Activated effector memory CD4-positive, alpha-beta T cell treated with anti-CD3 and anti-CD28 coated beads, Interleukin-2, amount 50 U/mL, for 16 hours (primary cell): ENCODE measurements at regions not wholly inside any gene's neighbourhood (a gene's known extent, or its start where the extent isn't known, plus 50 kb on each side); places are given as distances from the start of the nearest gene placed in this dataset.

Experiments used
- DNase-seq: peaks from one replicate; pipeline ENCODE4 v3.0.0-alpha.2; 2020

DNA sequence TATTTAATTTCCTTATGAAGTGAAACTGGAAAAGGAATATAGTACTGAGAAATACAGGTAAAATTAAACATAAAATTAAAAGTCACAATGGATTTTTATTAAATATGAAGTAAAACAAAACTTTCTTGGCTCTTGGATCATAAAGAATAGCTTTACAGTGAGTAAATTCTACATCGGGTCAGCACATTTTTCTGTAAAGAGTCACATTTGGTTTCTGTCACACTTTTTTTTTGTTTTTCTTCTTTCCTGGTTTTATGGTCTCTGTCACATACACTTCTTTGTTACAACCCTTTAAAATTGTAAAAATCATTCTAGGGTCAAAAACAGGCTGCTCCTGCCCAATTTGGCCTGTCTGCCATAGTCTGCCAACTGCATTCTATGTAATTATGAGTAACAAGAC lies 254.4 kb upstream of the POU3F2 start:
- DNase-seq, result no peak

DNA sequence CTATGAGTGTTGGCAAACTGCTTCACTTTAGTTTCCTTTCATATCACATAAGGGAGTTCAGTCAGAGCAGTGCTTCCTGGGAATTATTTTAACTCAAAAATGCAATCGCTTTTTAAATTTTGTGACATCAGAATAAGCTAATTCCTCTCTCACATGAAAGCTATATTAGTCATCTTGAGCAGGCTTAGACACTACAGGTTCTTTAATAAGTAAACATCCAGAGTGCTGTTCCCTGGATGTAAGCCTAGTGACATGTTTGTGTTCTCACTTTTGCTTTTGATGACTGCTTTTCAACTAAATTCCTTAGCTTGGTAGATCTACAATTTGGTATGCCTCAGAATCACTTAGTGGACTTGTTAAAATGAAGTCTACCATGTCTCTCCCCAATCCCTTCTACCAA lies 252.7 kb upstream of the POU3F2 start:
- no peak for DNase-seq

DNA sequence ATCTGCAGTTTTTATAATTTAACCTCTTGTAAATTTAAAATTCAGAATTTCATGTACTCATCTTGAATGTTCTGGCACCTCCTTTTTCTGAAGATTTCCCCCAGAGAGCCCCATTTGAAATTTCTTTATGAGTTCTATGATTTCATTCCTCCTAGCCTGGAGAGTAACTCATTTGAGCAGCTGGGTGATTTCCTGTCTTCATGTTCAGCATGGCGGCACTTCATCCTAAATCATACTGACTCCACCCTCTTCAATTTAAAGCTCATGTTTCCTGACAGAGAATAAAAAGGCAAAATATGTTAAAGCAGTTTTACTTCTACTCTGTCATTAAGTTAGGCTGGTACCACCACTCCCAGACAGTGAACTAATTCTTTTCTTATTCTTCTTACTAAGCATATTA lies 250.9 kb upstream of the POU3F2 start:
- no peak for DNase-seq

DNA sequence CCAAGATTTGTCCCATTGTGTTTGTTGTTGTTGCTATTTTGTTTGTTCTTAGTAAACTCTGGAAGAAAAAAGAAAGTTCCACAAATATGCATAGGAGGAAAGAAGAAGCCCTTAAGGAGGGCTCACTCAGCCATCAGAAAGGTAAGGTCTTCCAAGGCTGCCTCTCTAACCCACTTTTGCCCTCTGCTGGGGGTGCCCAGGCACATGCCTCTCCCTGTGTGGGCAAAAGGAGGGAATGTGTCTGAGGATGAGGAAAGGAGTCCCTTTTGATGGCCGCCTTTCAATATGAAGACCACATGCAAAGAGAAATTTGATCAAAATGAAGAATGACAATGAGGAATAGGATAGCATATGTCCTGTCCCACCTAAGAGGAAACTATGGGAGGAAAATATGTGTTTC lies 248.2 kb upstream of the POU3F2 start:
- DNase-seq, result no peak

DNA sequence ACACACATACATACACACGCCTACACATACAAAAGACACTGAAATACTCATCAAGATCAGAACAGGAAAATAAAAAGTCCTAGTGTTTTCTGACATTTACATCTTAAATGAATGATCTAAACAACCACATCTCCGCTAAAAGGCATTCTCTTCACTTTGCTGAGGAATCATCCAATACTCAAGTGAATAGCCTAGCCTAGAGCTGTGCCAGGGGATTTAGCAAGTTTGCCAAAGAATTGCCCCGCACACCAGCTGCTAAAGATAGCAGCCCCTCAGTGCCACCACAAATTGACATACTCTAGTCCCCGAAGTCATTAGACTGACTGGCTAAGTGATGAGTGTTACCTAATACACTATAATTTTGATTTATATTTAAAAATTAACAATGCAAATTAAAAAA lies 246.8 kb upstream of the POU3F2 start:
- DNase-seq, result no peak

DNA sequence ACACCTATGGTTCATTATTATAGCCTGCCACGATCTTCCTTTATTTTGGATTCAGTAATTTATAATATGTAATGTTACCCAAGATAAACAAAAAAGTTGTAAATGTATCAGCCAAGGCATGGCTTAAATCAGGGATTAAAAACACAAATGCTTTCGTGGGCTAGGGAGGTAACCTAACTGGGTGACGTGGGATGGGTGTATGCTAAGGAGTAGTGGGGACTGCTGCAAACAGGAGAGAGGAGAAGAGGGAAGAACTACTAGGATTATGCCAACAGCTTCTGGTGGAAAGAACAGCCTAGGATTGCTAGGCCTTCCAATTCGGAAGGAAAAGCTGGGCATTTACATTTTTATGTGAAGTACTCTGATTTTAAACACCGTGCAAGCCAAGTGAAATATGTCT lies 244.8 kb upstream of the POU3F2 start:
- no peak for DNase-seq

DNA sequence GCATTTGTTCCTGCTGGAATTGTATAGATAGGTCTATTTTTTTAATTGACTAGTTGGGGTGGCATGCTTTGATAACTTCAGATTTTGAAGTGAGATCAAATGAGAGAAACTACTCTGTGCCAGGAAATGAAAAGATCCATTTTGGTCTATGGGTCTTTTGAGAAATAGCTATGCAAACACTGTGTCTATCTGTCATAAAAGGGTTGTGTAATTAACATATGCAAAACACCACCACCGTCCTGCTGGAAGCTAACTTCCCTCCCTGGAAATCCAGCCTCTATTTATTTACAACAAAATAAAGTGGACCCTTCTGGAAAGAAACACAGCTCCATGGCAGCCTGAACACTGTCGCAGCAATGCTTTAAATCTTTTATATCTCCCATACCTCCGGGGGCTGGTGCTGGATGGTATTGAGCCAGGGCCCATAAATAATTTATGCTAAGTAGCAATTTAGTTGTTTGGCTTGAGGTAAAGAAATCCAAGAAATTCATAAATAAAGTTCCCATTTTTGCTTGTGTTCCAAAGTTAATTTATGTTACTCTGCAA lies 244.2 kb upstream of the POU3F2 start:
- DNase-seq, result no peak

DNA sequence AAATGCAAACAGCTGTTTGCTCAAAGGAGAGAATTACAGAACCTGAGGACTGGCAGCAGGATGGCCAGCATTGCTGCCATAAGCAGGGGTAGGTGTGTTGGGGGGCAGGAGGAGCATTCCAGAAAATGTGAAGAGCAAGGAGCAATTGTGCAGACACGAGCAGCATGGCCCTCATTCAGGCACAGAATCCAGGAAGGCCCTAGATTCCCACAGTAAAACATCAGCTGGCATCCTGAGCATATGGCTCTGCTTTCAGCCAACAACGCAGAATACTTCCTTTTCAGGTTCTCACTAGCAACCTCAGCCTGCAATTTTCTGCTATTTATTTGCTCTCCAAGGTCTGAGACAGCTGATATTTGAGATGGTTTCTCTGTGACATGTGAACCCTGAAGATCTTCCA lies 243.4 kb upstream of the POU3F2 start:
- no peak for DNase-seq

DNA sequence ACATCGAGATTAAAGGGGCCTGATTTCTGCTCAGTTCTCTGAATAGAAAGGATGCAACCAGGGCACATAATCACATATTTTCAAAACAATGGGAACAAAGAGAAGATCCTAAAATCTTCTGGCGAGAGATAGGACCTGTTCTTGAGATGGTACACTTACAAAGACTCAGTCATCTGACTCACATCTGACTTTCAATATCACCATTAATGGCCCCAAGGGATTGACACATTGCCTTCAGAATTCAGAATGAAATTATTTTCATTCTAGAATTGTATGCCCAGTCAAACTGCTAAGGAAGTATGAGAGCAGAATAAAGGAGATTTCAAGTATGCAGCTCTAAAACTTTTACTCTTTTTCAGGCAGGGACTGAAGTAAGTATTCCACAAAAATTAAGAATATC lies 240.7 kb upstream of the POU3F2 start:
- DNase-seq, result no peak

DNA sequence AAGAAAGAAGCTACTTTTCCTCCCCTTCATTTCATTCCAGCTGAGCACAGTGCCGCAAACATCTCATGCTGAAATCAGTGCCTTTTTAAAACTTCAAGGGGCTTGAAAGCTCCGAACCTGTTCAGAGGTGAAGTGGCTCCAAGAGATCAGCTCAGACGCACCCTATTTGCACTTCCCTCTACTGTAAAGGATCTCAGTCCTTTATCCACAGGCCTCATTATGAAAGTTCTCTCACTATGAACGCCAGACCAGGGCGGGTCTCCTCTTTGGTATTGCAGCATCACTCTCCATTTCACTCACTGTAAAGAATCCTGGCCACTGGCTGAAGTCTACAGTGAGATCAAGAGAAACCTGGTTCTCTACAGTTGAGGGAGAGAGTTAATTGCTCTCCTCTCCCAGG lies 232.7 kb upstream of the POU3F2 start:
- DNase-seq, result no peak

DNA sequence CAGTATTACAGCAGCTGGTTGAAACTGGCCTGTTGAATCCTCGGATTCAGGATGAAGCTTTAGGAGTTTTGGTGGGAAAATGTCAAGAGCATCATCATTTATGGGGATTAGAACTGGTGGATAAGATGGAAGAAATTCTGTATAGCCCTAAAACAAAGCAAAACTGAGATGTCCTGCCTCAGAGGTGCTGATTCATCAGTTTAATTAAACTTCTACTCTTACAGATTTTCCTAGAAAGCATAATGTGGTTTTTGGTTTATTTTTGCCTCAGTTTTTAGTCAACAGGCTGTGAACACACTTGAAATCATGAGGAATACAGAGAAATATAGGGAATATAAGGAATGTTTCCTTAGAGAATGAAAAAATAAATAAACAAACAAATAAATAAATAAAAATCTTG lies 228.7 kb upstream of the POU3F2 start:
- no peak for DNase-seq

DNA sequence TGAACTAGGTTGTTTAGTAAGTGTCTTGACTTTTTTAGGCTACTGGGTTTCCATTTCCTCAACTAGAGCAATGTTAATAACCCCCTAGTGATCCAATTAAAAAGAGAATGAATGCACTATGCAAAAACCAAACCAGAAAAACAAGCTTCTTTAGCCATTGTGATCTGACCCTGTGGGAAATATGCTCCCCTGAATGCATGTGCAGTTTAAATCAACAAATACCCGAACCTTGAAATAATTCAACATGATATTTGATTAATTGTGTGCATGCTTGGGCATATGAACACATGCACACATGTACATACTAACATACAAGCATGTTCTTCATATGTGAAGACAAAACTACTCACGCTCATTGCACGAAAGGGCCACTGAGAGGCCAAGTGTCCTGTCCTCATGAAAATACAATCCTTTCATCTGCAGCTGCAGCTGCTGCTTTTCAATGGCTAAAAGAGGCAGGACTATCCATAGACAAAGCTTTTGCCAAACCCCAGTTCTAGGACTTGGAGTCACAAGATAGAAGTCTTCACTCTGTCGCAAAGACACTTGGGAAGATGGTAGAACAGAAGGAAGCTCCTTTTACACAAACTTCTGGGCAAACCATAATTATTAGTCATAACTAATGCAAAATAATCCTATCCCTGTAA lies 207.1 kb upstream of the POU3F2 start:
- DNase-seq, result no peak

DNA sequence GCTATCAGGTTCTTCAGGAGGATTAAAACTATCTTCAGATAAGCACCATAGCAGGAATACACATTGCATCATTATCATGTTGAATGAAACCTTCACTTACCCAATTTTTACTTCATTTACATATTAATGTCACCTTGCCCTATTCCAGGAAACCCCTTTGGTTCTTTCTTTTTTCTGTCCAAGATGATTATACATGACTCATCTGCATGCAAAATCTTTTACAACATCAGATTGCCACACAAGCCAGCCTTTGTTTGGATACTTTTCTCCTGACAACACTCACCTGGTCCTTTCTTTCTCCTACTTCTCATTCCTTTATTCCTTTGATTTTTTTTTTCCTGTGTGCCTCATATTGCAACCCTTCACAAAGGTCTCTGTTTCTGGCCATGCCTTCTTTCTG lies 200.5 kb upstream of the POU3F2 start:
- DNase-seq, result no peak

DNA sequence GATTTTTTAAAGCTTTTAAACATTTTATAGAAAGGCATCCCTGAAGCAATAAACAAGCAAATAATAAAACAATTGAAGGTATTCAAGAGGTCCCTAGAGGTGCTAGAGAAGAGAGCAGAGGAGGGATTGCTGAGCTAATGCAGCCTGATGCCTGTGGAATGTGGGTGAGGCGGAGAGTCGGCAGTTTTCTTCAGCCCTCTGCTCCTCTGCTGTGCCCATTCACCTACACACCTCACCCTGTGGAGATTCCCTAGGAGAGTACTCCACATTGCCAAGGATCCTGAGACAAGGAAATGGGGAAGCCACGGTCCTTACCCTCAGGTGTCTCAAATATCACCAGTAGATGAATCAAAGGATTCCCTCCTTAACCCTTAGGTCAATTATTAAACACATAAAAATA lies 199.8 kb upstream of the POU3F2 start:
- no peak for DNase-seq

DNA sequence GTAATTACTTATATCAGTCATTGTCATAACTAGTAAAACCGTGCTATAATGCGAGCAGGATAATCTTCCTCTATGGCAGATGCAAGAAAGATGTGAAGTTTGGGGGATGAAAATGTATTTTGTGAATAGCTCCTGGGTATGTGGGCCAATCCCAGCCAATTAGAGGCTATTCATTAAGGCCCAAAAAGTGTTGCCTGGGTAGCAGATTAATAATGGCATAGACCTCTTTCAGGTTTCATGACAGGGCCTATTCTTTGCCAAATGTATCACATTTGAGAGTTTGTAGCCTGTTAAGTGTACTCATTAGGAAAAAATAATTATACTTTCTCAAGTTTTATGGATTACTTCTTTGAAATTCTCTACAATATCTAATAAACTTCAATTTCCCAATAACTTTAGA lies 199.2 kb upstream of the POU3F2 start:
- no peak for DNase-seq

DNA sequence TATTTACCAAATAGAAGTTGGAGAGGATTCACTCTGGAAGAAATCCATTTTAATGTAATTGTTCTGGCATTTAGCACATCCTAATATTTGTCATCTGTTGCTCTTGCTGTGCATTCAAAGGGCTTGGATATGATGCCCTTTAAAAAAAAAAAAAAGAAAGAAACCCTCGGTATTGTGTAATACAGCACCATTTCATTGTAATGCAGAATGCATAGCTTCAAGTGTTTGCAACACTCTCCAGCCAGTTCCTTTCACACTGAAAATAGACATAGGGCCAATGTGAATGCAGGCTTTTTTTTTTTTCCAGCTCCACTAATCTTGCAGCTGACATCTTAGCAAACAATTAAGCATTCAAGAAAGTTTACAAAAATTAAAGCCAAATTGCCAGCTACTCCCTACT lies 197.4 kb upstream of the POU3F2 start:
- no peak for DNase-seq

DNA sequence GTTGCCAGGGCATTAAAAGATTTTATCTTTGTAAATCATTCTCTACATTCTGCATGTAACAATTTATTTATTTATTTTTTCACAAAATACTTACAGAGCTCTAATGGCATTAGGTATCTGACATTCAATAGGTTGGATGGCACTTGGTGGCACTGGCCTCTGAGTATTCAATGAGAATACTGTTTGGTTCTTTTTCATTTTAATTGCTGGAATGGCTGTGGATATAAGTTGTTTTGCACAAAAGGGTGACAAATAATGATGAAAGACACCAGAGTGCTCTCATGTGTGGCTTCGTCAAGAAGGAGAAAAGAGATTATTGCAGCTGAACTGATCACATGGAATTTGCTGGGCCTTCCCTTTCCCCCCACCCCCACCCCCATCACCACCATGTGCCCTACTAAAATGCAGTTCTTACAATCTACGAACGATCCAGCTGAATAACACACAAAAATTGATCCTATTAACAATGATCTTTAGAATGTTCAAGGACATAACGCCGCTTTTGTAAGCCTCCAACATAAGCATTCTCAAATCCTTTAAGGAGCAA lies 195.2 kb upstream of the POU3F2 start:
- no peak for DNase-seq

DNA sequence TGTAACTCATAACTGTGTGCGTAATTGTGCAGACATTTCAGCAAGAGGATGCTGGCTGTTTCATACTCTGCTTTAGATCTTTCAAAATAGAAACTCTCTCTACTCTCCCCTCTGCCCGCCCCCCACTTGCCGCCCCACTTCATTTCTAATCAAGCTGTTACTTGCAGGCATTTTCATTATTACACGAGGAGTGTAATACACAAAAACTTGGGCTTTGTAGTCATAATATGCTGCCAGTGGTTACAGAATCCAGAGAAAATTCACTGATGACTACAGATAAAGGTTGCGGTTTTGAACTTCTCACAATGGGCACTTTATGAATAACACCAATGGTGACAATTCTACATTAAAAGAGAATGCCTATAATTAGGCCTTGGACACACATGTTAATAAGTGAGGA lies 194.0 kb upstream of the POU3F2 start:
- no peak for DNase-seq

DNA sequence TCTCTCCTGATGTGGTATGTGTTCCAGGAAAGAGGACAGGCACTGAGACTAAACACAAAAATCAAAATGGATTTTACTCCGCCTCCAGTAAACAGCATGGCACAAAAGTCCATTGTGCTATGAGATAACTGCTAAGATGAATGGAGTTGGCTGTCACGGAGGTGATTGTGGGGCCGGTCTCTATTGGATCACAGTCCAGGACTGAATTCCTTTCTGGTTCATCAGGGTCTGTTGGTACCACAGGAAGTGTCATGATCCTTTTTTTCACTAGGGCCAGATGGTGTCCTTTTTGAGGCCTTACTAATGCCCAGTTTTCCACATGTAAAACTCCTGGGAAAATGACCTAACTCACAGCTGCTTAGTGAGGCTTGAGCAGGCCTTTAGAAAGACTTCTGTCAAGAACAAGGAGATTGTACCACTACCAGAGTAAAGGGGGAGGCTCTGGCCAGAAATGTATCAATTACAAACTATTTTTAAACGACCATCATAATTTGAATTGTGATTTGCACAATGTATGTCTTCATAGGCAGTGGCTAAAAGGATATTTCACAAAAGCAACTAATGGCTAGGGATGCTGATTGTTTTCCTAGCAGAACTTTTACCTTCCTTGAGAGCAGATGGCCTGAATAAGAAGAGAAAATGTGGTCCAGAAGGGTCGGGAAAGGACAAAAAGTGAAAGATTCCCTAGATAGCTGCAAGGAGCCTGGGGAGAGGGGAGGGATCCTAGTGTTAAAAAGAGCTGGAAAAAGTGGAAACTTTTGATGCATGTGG lies 192.2 kb upstream of the POU3F2 start:
- no peak for DNase-seq

DNA sequence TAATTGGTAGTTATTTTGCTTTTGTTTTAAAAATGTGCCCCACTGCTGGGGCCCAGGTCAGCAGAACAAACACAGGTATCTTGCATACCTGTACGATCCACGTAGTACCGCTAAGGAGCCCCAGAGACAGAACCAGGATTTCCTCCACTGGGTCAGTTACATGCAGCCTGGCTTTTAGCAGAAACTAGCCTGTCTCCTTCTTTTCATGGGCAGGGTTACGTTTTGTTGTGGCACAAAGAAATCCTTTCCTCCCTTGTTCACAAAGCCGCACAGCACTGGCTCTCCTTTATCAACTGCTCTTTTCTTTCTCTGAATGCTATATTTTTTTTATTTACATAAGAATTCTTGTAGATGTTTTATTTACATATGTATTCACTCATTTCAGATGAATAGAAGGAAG lies 190.3 kb upstream of the POU3F2 start:
- no peak for DNase-seq

DNA sequence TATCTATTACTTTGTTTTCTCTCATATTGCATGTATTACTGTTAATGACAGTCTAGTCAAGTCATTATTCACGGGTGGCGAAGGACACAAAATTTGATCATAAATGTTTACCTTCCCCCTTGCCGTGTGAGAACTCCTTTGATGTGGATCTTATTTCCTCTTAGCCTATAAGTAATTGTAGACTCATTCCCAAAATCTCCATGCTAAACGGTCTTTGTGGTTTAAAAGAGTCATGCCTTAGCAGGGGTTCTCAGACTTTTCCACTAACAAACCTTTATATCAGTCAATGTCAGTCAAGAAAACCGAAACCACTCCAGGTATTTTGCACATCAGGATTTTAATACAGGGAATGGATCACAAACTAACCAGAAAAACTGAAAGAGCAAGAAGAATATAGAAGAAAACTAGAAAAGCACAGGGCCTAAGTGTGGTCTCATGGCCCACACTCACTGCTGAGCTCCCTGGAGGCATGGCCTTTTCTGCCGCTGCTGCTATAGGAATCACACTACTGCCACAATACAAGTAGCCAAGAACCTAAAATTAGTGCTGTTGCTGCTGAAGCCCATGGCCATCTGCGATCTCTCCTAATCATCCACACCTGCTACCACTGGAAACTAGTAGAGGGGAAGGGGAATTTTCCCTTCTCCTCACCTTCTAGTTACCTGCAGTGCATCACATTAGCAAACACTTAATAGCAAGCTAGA lies 186.0 kb upstream of the POU3F2 start:
- DNase-seq, result no peak

DNA sequence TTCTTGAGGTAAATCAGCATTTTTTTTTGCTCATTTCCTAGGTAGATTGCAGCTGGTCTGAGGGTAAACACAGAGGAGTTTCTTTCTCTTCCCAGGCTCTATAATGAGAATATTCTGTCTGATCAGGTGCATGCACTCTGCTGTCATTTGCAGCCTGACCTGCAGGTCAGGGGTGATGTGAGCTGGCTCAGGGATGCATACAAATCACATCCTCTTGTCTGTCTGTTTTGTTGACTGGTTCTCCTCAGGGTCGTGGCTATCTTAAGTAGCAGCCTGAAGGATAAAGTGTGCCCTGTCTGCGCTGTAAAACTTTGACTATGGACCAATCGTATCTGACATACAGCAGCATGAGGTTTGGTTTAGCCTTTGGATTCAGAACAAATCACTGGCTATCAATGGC lies 183.4 kb upstream of the POU3F2 start:
- no peak for DNase-seq

DNA sequence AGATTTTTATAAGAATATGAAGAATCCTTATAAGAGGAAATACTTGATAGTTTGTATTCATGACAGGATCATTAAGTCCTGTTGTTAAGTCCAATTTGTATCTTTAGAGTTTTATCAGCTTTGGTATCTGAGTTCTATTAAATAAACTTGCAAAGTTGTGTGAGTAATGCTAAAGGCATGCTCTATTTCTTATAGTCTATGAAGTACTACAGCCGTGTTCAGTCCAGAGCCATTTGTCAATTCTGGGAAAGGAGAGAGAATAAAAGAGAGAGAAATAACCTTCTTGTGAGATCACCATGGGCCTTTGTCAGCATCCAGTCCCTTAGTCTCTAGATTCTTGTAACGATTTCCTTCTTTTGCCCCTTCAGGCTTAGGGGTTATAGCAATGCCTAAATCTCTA lies 181.2 kb upstream of the POU3F2 start:
- no peak for DNase-seq

DNA sequence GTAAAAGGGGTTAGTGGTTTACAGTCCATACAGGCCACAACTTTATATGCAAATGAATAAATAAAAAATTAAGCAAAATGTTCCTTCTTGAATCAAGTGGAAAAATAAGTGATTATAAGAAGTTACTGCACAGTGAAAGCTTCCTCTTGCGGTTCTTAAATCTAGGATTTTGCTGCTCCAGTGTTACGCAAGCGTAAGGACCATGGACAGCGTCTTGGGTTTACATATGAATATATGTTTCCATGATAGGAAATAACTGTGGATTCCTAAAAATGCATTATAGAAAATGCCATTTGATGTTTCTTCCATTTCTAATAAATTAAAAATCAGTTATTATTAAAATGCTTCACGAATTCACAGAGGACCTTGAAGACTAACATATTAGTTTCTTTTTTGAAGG lies 176.6 kb upstream of the POU3F2 start:
- DNase-seq, result no peak
